ENCODE measurements at regions not wholly inside any gene's neighbourhood (a gene's known extent, or its start where the extent isn't known, plus 50 kb on each side); places are given as distances from the start of the nearest gene placed in this dataset.

DNA sequence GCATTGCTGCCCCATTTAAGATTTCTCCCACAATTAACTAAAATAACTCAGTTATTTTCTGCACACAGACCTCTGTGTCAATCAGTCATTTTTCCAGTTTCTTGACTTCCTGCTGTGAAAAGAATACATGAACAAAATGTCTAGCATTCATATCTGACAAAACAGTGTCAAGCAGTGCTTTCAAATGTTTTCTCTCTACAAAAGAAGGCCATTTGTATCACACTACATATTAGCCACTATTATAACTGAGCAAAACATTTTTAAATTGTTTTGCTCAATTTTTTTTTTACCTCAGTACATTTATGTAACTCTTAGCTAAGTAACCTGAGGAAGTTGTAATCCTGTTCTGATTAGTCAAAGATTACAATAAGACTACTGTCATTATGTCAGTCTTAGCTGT is 1498.5 kb upstream of the PRMT6 start:
- DNase-seq, result no peak
- H3K4me1 ChIP-seq, result no peaks in the 10 kb centered on the region
- no peaks in the 10 kb centered on the region for H3K27me3 ChIP-seq
- H3K4me3 ChIP-seq, result no peak overlapping the region
- intact Hi-C loops (cut with DNase I; ENCODE audit: low total_unique reads), result no loop called here
- no peak overlapping the region for H3K27ac ChIP-seq
- no peaks in the 10 kb centered on the region for H3K9me3 ChIP-seq
- no peaks in the 10 kb centered on the region for H3K36me3 ChIP-seq (ENCODE audit: low read depth, missing control alignments)
- TF ChIP-seq POLR2A (IDR thresholded peaks at IDR 0.05), result no peak
- TF ChIP-seq, protein P1, sequence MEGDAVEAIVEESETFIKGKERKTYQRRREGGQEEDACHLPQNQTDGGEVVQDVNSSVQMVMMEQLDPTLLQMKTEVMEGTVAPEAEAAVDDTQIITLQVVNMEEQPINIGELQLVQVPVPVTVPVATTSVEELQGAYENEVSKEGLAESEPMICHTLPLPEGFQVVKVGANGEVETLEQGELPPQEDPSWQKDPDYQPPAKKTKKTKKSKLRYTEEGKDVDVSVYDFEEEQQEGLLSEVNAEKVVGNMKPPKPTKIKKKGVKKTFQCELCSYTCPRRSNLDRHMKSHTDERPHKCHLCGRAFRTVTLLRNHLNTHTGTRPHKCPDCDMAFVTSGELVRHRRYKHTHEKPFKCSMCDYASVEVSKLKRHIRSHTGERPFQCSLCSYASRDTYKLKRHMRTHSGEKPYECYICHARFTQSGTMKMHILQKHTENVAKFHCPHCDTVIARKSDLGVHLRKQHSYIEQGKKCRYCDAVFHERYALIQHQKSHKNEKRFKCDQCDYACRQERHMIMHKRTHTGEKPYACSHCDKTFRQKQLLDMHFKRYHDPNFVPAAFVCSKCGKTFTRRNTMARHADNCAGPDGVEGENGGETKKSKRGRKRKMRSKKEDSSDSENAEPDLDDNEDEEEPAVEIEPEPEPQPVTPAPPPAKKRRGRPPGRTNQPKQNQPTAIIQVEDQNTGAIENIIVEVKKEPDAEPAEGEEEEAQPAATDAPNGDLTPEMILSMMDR (IDR thresholded peaks at IDR 0.05), result no peak

DNA sequence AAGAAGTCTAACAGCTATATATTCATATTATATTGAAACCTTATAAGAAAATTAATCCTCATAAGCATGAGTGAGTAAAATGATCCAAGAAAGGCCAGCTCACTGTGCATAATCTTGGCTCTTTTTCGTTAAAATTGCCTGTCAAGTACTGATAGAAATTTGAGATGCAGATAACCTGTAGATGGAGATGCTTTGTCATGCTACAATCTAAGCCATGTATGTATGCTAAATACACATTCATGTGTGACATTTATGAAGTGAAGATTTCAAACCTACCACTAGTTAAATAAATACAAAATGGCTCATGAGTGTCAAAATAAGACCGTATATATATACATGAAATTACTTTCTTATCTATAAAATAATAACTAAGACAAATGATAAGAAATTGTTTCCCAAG is 1491.5 kb upstream of the PRMT6 start:
- no peak for DNase-seq
- H3K27ac ChIP-seq, result no peak overlapping the region
- WGBS, 2 donors, result 43 to 44% methylated on average over 2 of the region's 2 CpGs
- H3K9me3 ChIP-seq, result no peaks in the 10 kb centered on the region
- no peaks in the 10 kb centered on the region for H3K4me1 ChIP-seq
- H3K27me3 ChIP-seq, result no peaks in the 10 kb centered on the region
- no peak overlapping the region for H3K4me3 ChIP-seq
- no peaks in the 10 kb centered on the region for H3K36me3 ChIP-seq (ENCODE audit: low read depth, missing control alignments)
- intact Hi-C loops (cut with DNase I; ENCODE audit: low total_unique reads), result no loop called here
- TF ChIP-seq, protein P1 (IDR thresholded peaks at IDR 0.05), result no peak
- TF ChIP-seq POLR2A (IDR thresholded peaks at IDR 0.05), result no peak

DNA sequence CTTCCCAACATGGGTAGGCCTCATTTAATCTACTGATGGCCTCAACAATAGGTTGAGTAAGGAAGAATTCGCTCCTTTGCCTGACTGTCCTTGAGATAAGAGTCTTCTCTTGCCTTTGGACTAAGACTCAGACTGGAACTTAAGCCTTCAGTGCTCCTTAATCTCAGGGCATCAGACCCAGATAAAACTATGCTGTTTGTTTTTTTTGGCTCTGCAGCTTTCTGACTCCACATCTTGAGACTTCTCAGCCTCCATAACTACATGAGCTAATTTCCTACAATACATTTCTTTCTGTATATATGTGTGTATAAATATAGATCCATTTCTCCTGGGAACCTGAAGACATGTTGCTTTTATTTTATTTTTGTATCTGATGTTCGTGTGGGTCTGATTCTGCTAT is 1470.7 kb upstream of the PRMT6 start:
- TF ChIP-seq, protein P1 (IDR thresholded peaks at IDR 0.05), result no peak
- TF ChIP-seq POLR2A (IDR thresholded peaks at IDR 0.05), result no peak
- H3K9me3 ChIP-seq, result no peaks in the 10 kb centered on the region

DNA sequence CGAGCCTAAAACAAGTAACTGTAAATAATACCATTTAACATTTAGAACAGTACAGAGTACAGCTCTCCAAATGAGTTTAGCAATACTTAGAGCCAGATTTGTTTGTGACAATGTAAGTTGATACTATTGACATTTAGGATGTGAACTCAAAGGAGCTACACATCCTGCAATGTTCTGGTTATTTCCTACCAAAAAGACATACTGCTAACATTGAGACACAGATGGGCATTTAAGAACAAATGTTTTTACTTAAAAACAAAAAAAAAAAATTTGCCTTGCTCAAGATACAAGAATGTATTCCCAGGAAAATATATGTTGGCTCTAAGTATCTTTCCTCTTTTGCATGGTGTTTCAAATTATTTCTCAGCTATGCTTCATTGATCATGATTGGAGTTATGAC is 1464.8 kb upstream of the PRMT6 start:
- TF ChIP-seq POLR2A (IDR thresholded peaks at IDR 0.05), result no peak
- TF ChIP-seq, protein P1 (IDR thresholded peaks at IDR 0.05), result no peak
- no peaks in the 10 kb centered on the region for H3K36me3 ChIP-seq (ENCODE audit: low read depth, missing control alignments)
- H3K27me3 ChIP-seq, result no peaks in the 10 kb centered on the region
- H3K27ac ChIP-seq, result no peak overlapping the region
- DNase-seq, result no peak
- intact Hi-C loops (cut with DNase I; ENCODE audit: low total_unique reads), result no loop called here
- WGBS, 2 donors, result 75 to 78% methylated on average over 1 of the region's 1 CpG
- H3K4me1 ChIP-seq, result no peaks in the 10 kb centered on the region
- no peaks in the 10 kb centered on the region for H3K9me3 ChIP-seq
- no peak overlapping the region for H3K4me3 ChIP-seq

More for the DNA sequence above, 1470.7 kb upstream of the PRMT6 start:
- intact Hi-C loops (cut with DNase I; ENCODE audit: low total_unique reads), result no loop called here
- H3K4me3 ChIP-seq, result no peak overlapping the region
- no peak for DNase-seq
- no peaks in the 10 kb centered on the region for H3K4me1 ChIP-seq
- H3K27me3 ChIP-seq, result no peaks in the 10 kb centered on the region
- H3K36me3 ChIP-seq (ENCODE audit: low read depth, missing control alignments), result no peaks in the 10 kb centered on the region
- H3K27ac ChIP-seq, result no peak overlapping the region
- 58 to 68% methylated on average over 2 of the region's 2 CpGs for WGBS, 2 donors

DNA sequence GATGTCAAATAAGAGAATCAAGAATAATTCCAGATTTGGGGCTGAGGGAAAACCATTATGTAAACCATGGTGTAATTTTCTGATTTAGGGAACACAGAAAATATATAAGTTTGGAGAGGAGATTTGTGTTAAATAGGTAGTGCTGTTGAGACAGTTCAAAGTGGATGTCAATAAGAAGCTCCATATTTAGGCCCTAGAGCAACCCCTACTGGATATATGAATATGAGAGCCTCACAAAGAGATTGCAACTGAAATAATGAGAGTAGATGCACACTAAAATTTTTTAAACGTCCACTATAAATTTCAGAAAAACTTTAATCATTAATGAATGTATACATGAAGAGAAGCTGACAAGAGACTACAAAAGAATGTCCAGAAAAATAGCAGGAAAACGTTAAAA is 1447.8 kb upstream of the PRMT6 start:
- Histone ChIP-seq H3K4me3 (no peak overlapping the region), H3K4me1 (no peaks in the 10 kb centered on the region), H3K27ac (no peak overlapping the region), H3K27me3 (no peaks in the 10 kb centered on the region), H3K9me3 (no peaks in the 10 kb centered on the region), H3K36me3 (ENCODE audit: low read depth, missing control alignments) (no peaks in the 10 kb centered on the region)
- DNase-seq, result no peak
- TF ChIP-seq POLR2A (IDR thresholded peaks at IDR 0.05), result no peak
- TF ChIP-seq, protein P1 (IDR thresholded peaks at IDR 0.05), result no peak
- intact Hi-C loops (cut with DNase I; ENCODE audit: low total_unique reads), result no loop called here
- 68 to 72% methylated on average over 2 of the region's 2 CpGs for WGBS, 2 donors

Data from testis (tissue), 2 donors.